ENCODE measurements at regions not wholly inside any gene's neighbourhood (a gene's known extent, or its start where the extent isn't known, plus 50 kb on each side); places are given as distances from the start of the nearest gene placed in this dataset.
"Not testable (repeated sequence)": the region's sequence is repeated elsewhere in the genome, so short reads cannot be mapped to it uniquely, and the experiment has no call there.

DNA sequence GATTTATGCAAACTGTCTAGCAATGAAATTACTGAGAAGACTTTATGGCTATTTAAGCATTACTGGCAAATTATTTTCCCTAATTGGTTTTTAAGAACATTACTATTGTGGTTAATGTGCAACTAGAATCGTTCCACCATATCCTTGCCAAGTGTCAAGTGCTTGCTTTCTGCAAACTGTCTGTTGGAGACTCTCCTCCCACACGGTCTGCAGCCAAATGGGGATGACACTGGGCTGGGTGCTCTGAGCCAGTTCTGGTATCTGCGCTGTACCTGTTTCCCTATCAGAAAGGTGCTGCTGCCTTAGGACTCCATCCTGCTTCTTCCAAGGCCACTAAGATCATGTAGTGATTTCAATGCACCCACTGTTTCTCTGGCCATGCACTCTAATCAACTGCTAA, 110.4 kb downstream of the RAMP3 start:
- DNase-seq (ENCODE audit: low read depth): no peak

DNA sequence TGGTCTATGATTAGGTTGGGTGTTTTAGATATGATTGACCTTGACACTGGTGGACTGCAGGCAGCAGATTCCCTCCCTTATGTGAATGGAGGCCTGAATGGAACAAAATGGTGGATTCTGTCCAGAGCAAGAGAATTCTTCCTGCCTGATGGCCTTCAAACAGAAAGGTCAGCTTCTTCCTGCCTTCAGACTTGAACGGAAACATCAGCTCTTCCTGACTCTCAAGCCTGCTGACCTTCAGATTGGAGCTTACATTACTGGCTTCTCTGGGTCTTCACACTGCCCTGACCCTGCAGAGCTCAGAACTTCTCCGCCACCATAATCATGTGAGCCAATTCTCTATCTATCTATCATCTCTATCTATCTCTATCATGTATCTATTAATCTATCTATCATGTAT, 111.6 kb downstream of the RAMP3 start:
- DNase-seq (ENCODE audit: low read depth): no peak

DNA sequence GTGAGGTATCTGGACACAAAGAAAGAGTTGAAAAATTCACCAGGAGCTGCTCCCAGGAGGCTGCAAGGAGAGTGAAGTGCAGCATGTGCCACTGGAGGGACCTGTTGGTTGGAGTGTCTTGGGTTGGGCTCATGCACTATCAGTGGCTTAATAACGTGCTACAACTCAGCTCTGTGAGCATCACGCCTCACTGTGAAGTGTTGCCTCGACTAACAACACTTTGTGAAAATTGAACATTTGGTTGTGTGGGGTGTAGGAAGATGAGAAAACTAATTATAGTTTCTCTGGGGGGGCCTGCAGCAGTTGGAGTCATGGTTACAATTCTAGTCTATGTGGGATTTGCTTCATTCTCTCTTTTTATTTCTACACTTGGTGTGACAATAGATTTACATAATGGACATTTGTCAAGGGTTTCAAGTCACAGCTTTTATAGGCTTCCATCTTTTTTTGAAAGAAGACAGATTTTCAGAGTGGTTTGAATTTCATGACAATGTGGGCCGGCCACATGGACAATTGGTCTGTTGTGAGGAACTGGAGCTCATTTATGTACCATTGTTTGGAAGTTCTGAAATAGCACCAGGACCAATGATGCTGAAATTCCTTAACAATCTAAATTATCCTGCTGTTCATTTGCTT, 121.3 kb downstream of the RAMP3 start:
- no peak for DNase-seq (ENCODE audit: low read depth)

DNA sequence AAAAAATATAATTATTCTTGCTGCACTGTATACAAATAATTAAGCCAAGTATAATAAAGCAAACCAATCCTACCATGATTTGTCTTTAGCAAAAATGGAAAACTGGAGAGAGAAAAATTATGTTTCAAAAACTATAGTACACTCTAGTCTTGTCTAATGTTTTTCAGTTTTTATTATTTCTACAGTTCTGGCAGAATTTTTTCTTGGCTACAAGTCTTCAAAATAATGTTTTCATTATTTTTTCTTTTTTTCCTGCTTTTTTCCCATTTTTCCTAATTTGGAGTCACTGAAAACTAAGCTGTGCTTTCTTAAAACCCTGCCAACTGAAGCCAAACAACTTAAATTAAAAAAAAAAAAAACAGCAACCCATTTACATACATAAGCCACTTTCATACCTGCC, 132.0 kb downstream of the RAMP3 start:
- DNase-seq (ENCODE audit: low read depth): not testable (repeated sequence)

DNA sequence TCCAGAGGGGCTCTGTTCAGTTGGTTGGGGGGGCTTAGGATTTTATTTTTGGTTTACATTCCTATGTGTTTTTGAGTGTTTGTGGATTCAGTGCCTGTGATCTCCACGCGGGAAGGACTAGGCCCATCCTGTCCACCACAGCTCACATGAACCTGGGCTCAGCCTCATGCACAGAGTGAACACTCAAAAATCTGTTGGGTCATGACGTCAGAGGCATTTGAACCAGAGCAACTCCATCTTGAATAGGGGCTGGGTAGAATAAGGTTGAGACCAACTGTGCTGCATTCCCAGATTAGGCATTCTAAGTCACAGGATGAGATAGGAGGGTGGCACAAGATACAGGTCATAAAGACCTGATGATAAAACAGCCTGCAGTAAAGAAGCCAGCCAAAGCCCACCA, 133.3 kb downstream of the RAMP3 start:
- DNase-seq (ENCODE audit: low read depth): no peak

DNA sequence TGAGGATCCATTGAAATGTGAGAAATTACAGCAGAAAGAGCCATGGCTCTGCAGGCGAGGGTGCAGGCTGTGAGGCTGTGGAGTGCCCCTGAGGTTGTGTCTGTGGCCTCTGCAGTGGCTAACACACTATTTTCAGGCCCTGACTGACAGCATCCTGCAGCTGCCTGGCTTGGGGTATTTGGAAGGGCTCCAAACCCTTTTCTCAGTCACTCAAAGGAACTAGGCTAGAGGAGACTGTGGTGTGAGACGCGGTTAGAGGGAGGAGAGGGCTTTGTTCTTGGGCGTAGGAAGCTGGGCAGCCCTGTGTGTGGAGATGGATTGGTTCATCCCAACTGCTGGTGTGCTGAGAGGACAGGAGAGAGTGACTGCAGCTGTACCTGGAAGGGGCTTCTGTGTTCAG, 134.9 kb downstream of the RAMP3 start:
- DNase-seq (ENCODE audit: low read depth): no peak

DNA sequence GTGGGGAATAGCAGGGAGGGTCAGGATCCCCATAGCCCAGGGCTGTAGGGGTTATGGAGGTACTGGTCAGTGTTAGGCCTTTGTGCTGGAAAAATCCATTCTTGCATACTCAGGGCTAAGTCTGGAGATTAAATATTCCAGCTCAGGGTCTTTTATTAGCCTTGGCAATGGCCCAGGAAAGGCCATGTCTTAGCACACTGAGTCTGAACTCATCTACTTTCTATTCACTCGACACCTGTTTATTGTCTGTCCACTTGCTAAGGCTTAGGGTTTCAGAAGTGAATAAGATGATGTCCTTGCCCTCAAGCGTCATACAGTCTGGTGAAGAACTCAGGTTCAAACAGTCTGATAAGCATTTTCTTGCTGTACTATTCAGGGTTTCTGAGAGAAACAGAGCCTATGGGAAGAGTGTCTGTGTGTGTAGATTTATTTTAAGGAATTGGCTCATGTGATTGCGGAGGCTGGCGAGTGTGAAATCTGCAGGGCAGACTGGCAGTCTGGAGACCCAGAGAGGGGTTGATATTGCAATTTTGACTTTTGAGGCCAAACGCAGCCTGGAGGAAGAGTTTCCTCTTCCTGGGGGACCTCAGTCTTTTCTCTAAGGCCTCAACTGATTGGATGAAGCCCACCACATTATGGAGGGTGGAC, 135.8 kb downstream of the RAMP3 start:
- no peak for DNase-seq (ENCODE audit: low read depth)

DNA sequence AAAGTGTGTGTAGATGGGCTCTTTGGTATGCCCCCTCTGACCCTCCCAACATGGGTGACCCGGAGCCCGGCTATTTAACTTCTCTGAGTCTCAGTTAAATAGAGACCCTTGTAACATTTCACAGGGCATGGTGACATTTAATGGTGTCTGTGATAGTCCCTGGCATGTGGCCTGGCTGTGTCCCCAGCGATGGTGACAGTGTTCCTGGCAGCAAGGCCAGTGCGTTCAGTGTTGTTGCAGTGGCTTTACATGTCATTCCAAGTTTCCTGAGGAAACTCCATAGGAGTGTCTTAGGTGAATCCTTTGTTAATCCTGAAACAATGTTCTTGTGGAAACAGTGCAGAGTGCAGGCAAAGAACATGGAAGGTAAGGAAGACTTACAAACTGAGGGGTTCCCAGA, 137.0 kb downstream of the RAMP3 start:
- DNase-seq (ENCODE audit: low read depth): no peak

DNA sequence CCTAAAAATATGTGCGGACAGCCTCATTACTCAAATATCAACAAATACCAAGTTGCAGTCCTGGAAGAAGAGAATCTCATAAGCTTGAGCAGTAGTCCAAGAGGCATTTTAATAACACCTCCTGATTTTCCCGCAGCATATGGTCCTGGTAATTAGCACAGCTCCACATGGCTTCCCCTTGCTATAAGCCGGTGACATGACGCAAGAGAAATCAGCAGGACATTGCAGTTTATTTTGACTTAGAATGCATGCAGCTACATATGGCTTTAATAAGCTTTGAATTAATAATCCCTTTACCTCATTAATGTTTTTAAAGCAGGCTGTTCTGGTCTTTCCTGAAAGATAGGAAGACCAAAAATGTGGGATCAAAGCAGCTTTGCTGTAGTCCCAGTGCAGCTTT, 137.6 kb downstream of the RAMP3 start:
- no peak for DNase-seq (ENCODE audit: low read depth)

DNA sequence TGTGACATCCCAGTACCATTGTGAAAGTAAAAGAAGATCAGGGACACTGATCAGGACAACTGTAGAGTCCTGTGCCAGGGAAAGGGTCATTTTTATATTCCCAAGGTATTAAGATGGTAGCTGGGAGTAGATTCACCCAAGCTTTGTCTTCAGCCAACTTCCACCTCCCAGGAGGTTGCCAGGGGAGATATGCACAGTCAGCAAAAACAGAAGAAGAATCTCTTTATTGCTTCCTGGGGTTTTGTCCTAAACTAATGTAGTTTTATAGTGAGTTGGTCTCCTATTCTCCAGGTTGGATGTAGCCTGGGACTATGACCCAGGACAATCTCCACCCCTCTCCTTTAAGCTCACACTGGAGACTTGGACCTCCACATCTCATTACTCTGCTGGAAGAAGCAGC, 139.2 kb downstream of the RAMP3 start:
- no peak for DNase-seq (ENCODE audit: low read depth)

DNA sequence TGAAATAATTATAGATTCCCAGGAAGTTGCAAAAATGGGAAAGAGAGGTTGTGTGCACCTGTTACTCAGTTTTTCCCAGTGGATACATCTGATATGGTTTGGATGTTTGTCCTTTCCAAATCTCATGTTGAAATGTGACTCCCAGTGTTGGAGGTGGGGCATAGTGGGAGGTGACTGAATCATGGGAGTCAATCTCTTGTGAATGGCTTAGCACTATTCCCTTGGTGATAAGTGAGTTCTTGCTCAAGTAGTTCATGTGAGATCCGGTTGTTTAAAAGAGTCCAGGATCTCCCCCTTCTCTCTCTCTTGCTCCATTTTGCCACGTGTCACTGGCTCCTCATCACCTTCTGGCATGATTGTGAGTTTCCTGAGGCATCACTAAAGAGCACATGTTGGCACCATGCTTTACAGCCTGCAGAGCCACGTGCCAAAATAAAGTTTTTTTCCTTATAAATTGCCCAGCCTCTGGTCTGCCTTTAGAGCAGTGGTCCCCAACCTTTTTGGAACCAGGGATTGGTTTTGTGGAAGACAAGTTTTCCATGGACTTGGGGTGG, 149.2 kb downstream of the RAMP3 start:
- no peak for DNase-seq (ENCODE audit: low read depth)

DNA sequence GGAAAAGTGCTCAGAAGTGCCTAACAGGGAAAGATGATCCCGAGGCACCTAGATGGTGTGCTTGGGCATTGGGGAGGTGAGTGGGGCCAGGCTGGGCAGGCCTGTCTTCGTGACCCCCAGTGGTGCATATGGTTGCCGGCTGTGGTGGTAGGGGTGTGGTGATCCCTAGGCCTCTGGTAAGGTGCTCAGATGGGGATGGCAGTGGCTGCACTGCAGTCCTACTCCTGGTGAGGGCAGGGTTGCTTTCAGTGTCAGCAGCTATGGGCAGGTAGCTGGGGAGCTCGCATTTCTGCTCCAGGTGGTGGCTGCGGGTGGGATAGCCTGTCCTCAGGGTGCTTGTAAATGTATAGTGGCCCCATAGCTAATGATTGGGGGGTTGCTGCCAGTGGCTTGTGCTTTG, 154.0 kb downstream of the RAMP3 start:
- DNase-seq (ENCODE audit: low read depth): no peak

DNA sequence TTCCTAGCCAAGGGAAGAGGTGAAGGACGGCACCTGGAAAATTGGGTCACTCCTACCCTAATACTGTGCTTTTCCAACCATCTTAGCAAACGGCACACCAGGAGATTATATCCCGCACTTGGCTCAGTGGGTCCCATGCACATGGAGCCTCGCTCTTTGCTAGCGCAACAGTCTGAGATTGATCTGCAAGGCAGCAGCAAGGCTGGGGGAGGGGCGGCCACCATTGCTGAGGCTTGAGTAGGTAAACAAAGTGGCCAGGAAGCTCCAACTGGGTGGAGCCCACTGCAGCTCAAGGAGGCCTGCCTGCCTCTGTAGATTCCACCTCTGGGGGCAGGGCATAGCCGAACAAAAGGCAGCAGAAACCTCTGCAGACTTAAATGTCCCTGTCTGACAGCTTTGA, 157.9 kb downstream of the RAMP3 start:
- not testable (repeated sequence) for DNase-seq (ENCODE audit: low read depth)

DNA sequence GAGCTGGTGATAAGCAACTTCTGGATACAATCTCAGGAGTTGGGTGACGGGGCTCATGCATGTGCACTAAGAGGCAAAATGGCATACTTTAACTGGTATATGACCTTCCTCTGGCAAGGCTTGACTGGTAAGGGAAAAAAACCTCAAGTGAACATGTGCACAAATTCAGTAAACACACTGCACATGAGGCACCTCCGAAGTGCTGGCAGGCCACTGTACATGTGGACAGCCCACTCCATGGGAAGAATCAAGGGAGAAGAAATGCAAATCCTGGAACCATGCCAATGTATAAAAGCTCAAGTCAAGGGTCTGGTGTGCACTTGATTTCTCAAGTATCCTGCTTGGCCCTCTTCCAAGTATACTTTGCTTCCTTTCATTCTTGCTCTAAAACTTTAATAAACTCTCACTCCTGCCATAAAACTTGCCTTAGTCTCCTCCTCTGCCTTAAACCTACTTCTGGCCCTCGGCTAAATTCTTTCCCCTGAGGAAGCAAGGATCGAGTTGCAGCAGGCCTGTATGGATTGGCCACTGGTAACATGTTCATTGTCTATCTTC, 167.2 kb downstream of the RAMP3 start:
- DNase-seq (ENCODE audit: low read depth): no peak

DNA sequence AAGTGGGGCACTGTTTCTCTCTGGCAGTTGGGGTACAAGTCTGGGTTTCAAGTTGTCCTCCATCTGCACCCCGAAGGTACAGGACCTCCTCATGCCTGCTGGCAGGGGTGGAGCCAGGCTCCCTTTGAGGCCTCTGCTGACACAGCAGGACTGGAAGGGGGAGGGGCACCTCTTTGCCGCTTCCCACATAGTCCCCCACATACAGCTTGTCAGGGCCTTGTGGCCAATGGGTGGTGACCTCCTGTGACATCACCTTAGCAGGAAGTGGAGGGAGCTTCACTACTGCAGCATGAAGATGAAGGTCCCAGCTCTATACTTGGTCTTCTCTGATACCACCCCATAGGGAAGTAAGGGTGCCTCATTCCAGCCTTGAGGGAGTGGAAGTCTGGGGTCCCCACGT, 167.8 kb downstream of the RAMP3 start:
- DNase-seq (ENCODE audit: low read depth): no peak

DNA sequence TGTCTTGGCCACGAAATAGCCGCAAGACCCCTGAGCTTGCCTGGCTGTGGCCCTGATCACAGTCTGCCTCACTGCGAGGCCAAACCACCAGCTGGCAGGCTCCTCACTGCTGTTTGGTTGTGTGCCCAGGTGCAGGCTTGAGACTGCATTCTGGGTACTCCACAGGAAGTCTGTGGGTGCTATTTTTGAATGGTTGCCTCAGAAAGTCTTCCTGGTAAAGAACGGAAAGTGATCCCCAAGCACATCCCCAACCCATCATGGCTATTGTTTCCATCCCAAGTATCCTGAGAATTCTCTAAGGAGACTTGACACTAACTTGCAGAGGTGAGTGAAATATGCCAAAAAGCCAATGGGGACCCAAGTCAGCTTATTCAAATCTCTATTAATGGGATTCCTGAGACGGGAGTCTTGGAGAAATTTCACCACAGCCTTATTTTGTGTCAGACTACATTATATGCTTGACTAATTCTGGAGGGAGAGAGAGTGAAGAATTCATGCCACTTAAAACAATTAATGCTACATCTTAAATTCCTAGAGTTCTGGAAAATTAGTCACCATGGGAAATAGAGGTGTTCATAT, 170.9 kb downstream of the RAMP3 start:
- DNase-seq (ENCODE audit: low read depth): no peak

DNA sequence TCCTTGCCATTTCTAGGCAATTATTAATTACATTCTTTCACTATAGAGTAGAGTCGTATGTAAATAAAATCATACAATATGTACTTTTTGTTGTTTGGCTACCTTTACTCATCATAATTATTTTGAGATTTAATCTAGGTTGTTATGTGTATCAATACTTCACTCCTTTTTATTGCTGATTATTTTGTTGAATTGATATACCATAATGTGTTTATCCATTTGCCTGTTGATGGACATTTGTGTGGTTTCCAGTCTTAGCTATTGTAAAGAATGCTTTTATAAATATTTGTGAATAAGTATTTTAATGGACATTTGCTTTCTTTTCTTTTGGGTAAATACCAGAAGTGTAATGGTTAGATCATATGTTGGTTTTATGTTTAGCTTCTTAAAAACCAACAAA, 174.0 kb downstream of the RAMP3 start:
- DNase-seq (ENCODE audit: low read depth): no peak

DNA sequence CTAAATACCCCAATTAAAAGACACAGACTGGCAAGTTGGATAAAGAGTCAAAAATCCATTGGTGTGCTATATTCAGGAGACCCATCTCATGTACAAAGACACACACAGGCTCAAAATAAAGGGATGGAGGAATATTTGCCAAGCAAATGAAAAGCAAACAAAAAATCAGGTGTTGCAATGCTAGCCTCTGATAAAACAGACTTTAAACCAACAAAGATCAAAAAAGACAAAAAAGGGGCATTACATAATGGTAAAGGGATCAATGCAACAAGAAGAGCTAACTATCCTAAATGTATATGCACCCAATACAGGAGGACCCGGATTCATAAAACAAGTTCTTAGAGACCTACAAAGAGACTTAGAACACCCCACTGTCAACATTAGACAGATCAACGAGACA, 177.4 kb downstream of the RAMP3 start:
- DNase-seq (ENCODE audit: low read depth): not testable (repeated sequence)

DNA sequence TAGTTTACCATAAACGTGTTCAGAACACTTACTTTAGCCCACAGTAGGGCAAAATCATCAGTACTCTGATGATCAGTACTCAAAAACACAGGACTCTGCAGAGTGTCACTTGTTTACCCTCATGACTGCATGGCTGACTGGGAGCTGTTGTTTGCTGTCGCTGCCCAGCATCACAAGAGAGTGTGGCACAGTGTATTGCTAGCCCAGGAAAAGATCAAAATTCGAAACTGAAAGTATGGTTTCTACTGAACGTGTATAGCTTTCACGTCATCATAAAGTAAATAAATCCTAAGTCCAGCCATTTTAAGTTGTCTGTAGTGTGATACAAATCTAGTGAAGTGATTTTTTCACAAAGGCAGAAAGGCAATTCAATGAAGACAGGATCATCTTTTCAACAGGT, 184.6 kb downstream of the RAMP3 start:
- no peak for DNase-seq (ENCODE audit: low read depth)

DNA sequence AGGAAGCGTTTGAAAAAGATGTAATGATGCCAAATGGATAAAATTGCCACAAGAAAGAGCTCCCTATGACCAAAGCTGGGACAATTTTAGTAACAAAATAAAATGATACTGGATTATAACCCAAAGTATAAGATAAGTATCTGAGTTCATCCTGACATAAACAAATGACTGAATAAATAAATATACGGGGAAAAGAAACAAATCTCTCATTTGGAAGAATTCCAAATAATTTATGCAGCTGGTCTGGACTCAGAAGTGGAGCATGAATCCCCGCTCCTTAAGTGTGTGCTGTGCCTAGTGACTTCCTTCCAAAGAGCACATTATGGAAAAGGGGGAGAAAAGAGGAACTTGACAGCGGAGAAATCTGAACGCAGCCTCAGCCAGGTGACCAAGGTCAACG, 186.2 kb downstream of the RAMP3 start:
- DNase-seq (ENCODE audit: low read depth): no peak

DNA sequence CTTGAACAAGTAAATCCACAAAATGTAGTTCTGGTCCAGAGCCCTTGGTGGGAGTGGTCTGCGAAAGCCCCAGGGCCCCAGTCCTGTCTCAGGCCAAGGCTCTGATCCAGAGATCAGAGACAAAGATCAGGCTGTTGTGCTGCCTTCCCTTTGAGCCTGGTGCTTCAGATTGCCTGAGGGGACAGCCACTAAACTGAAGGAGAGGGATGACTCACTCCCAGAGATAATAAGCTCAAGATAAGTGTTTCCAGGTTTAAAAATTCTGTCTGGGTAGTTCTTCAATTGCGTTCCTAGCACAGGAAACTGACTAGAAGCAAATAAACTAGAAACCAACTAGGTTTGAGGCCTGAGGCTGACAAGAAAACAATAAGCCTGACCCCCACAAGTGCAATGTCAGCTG, 190.2 kb downstream of the RAMP3 start:
- no peak for DNase-seq (ENCODE audit: low read depth)

DNA sequence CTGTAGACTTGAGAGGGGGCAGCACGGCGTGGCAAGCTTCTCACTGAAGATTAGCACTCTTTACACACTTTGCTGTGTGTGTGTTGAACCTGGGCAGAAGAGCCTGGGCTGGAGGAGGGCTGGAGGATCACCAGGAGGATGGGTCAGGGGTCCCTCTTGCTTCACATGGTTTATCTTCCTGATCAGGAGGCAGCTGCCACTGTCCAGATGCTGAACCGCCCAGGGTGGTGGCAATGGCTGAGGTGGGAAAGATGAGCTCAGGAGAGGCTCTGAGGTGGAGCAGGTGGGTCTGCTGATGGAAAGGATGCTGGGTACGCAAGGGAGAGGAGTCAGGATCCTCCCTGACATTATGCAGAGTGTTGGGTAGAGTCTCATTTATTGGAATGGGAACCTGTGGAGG, 191.5 kb downstream of the RAMP3 start:
- DNase-seq (ENCODE audit: low read depth): no peak

DNA sequence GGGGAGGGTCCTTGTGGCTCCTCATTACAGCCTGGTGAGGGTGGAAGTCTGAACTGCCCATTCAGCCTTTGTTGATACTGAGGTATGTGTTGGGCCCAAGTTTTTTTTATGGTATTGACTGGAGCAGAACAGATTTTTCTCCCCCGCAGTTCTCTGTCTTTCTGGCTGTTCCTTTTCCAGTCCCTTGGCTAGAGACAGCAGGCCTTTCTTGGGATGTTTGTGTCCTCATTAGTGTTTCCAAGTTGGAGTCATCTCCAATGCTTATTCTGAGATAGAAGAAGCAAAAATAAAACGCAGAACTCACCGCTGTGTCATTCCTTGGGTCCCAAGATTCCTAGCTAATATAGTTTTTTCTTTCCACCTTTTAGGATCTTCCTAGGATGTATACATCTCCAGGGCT, 193.3 kb downstream of the RAMP3 start:
- no peak for DNase-seq (ENCODE audit: low read depth)
